CD4-positive, alpha-beta T cell (primary cell): ENCODE measurements at regions not wholly inside any gene's neighbourhood (a gene's known extent, or its start where the extent isn't known, plus 50 kb on each side); places are given as distances from the start of the nearest gene placed in this dataset.

Experiments
- ATAC-seq: fragments of 200-7000 bp; cut with Tn5 transposase; one replicate; pipeline ENCODE4 v1.10.0; 2022; ENCODE audit warnings: mild to moderate bottlenecking; ENCODE audit not compliant: poor library complexity
- CTCF ChIA-PET: fragments of 350-600 bp; sonication (Branson Sonifier 250); formaldehyde crosslinking; loops from one replicate; lab custom pipeline; 2021; ENCODE audit warnings: antibody characterized with exemption, inconsistent platforms; lab: Charles Lee
- POLR2A ChIA-PET: fragments of 350-600 bp; sonication (Branson Sonifier 250); formaldehyde crosslinking; loops from one replicate; lab custom pipeline; 2021; ENCODE audit warnings: antibody characterized with exemption, inconsistent platforms; lab: Charles Lee
- DNase-seq, 14 experiments: peaks; one replicate each; pipeline ENCODE4 v3.0.0-alpha.2; 2013 to 2020; ENCODE audit warnings: mixed read lengths in 2 of 14
- H3K27ac ChIP-seq, 2 donors: one replicate each; pipeline versions ENCODE4 v1.5.1 to v1.7.0; 2013; ENCODE audit warnings: low read length in 2 of 2, low read depth in 1 of 2, mild to moderate bottlenecking in 1 of 2
- H3K27me3 ChIP-seq, 2 experiments: 1 replicate in 1 of 2; 2 replicates in 1 of 2; pipeline versions ENCODE4 v1.6.1 to v1.7.0; 2013; ENCODE audit warnings: low read length in 2 of 2, control low read depth in 1 of 2, mild to moderate bottlenecking in 1 of 2, moderate library complexity in 1 of 2; ENCODE audit not compliant: insufficient read depth in 2 of 2, control insufficient read depth in 1 of 2
- H3K36me3 ChIP-seq: one replicate; pipeline ENCODE4 v1.6.1; 2013; ENCODE audit warnings: low read length, control low read depth; ENCODE audit not compliant: insufficient read depth
- H3K4me1 ChIP-seq: one replicate; pipeline ENCODE4 v1.6.1; 2013; ENCODE audit warnings: low read length, control low read depth; ENCODE audit not compliant: insufficient read depth
- H3K4me3 ChIP-seq: one replicate; pipeline ENCODE4 v1.5.1; 2013; ENCODE audit warnings: mild to moderate bottlenecking, low read length, moderate library complexity
- H3K9me3 ChIP-seq, 2 experiments: 1 replicate in 1 of 2; 2 replicates in 1 of 2; pipeline versions ENCODE4 v1.6.1 to v1.7.0; 2013; ENCODE audit warnings: low read length in 2 of 2, mild to moderate bottlenecking in 2 of 2, control low read depth in 1 of 2, moderate library complexity in 1 of 2; ENCODE audit not compliant: control insufficient read depth in 1 of 2, insufficient read depth in 1 of 2
- H3K27ac Mint-ChIP-seq: one replicate; pipeline ENCODE4 v1.8.0; 2020; ENCODE audit warnings: mixed read lengths
- H3K27me3 Mint-ChIP-seq: one replicate; pipeline ENCODE4 v1.8.0; 2021; ENCODE audit warnings: mixed read lengths
- H3K36me3 Mint-ChIP-seq: one replicate; pipeline ENCODE4 v1.8.0; 2021; ENCODE audit warnings: low read depth, mixed read lengths
- H3K4me1 Mint-ChIP-seq: one replicate; pipeline ENCODE4 v1.8.0; 2021; ENCODE audit warnings: low read depth, mixed read lengths
- H3K4me3 Mint-ChIP-seq: one replicate; pipeline ENCODE4 v1.8.0; 2020; ENCODE audit warnings: mild to moderate bottlenecking, mixed read lengths
- H3K9me3 Mint-ChIP-seq: one replicate; pipeline ENCODE4 v1.8.0; 2020; ENCODE audit warnings: mixed read lengths
- CTCF ChIP-seq: fragments of 200-600 bp; IDR thresholded peaks from one replicate; pipeline ENCODE4 v1.8.0; 2022; ENCODE audit warnings: antibody characterized with exemption, mild to moderate bottlenecking
- intact Hi-C, 2 experiments: fragments of 100-400 bp; cut with DNase I in 1 of 2; cut with micrococcal nuclease in 1 of 2; formaldehyde crosslinking; loops; one replicate each; pipeline versions ENCODE4 v1.15.1 to v1.9.0; 2023 to 2025; cut with DNase I, micrococcal nuclease

- Mint-ChIP-seq H3K27ac (no peak overlapping the region), H3K9me3 (peaks cover 8% of the 10 kb centered on the region), H3K4me1 (no peaks in the 10 kb centered on the region), H3K4me3 (no peak overlapping the region), H3K27me3 (no peaks in the 10 kb centered on the region), H3K36me3 (no peaks in the 10 kb centered on the region)
- Histone ChIP-seq H3K4me1 (no peaks in the 10 kb centered on the region), H3K27ac (no peak overlapping the region), H3K36me3 (no peaks in the 10 kb centered on the region), H3K4me3 (no peak overlapping the region), H3K9me3 (no peaks in the 10 kb centered on the region), H3K27me3 (no peaks in the 10 kb centered on the region)
- no peak for DNase-seq
- intact Hi-C loops = no loop called here
- CTCF ChIA-PET = no interaction called here
- POLR2A ChIA-PET = no interaction called here
- no peak for ATAC-seq
- no peak for TF ChIP-seq CTCF
Measured at GRCh38 chr5:124245276-124245675, 501.2 kb downstream of the ZNF608 start.

DNA sequence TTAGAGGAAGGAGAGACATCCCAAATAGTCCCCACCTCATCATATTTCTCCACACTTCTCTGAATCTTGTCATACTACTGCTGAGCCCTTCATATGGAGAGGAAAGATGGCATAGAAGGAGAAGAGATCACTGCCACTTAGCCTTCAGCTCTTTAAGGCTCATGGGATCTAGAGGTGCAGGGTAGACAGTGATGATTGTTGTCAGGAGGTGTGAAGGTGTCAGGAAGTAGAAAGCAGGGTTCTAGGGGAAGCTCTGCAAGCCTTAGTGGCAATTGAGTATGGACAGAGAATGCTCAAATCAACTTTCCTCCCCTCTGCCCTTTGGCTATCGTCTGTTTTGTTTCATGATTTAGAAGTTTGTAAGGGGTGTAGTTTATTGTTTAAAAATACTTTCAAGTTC lies 505.7 kb downstream of the ZNF608 start:
- no peak overlapping the region for H3K4me3 Mint-ChIP-seq
- no peak for TF ChIP-seq CTCF
- peaks cover 5% of the 10 kb centered on the region for H3K9me3 Mint-ChIP-seq
- POLR2A ChIA-PET = no interaction called here
- no peaks in the 10 kb centered on the region for H3K36me3 Mint-ChIP-seq
- Histone ChIP-seq H3K4me3 (no peak overlapping the region), H3K36me3 (no peaks in the 10 kb centered on the region), H3K27ac (no peak overlapping the region), H3K27me3 (no peaks in the 10 kb centered on the region), H3K9me3 (no peaks in the 10 kb centered on the region), H3K4me1 (no peaks in the 10 kb centered on the region)
- no peak for DNase-seq
- no peaks in the 10 kb centered on the region for H3K4me1 Mint-ChIP-seq
- intact Hi-C loops = no loop called here
- ATAC-seq = no peak
- no peaks in the 10 kb centered on the region for H3K27me3 Mint-ChIP-seq
- CTCF ChIA-PET = no interaction called here
- H3K27ac Mint-ChIP-seq = no peak overlapping the region

DNA sequence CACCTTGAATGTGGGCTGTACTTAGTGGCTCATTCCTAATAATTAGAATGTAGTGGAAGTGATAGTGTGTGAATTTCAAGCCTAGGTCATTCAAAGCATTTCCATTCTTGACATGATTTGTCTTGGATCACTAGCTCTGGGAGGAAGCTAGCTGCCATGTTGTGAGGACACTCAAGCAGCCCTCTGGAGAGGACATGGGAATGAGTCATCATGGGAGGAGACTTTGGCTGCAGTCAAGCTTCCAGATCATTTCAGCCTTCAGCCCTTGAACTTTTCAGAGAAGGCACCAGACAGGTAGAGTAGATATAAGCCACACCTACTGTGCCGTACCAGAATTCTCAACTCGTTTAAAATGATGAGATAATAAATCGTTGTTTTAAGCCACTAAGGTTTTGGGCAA lies 506.9 kb downstream of the ZNF608 start:
- Mint-ChIP-seq H3K4me3 (no peak overlapping the region), H3K27ac (no peak overlapping the region), H3K27me3 (no peaks in the 10 kb centered on the region), H3K4me1 (no peaks in the 10 kb centered on the region), H3K9me3 (peaks cover 2% of the 10 kb centered on the region), H3K36me3 (no peaks in the 10 kb centered on the region)
- ATAC-seq (no peak), DNase-seq (no peak)
- ChIA-PET POLR2A (no interaction called here), CTCF (no interaction called here)
- H3K4me3 ChIP-seq = no peak overlapping the region
- intact Hi-C loops = no loop called here
- H3K4me1 ChIP-seq = no peaks in the 10 kb centered on the region
- no peaks in the 10 kb centered on the region for H3K36me3 ChIP-seq
- no peaks in the 10 kb centered on the region for H3K27me3 ChIP-seq
- no peaks in the 10 kb centered on the region for H3K9me3 ChIP-seq
- no peak overlapping the region for H3K27ac ChIP-seq
- no peak for TF ChIP-seq CTCF
